ENCODE measurements at regions not wholly inside any gene's neighbourhood (a gene's known extent, or its start where the extent isn't known, plus 50 kb on each side); places are given as distances from the start of the nearest gene placed in this dataset.

DNA sequence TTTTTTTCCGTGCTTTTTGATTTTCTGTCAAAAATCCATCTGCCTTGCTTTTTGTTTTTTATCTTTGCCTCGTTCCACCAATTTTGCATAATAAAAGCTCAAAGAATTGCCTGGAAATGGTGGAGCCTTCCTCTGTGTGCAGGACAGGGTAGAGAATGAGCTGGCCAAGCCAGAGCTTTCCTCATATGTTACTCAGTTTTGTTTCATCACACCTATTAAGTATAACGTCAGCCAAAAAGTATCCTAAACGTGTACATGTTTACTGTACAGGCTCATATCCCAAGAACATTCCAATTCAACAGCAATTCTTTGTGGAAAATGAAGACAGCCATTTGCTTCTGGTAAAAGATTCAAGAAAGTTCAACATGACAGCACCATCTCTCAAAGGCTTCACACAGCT, 191.2 kb upstream of the LMNTD1 start:
- FAIRE-seq: peak; percentile 26
- DNase-seq (ENCODE audit: insufficient read length, low spot score): no peak

DNA sequence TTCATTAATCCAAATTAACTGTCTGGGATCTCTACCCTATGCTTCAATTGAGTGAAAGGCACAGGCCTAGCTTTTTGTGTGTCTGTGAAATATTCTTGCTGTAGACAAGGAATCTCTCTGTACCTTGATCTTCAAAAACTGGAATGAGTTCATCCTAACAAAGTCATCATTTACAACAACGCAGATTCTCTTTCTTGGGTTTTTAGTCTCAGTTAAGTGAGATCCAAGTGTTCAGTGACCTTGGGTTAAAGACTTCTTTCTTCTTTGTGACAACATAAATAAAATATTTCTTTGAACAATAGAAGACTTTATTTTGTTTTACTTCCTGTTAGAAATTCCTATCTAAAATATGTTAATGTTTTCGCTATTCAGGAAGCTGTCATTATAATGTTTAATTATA, 192.2 kb upstream of the LMNTD1 start:
- FAIRE-seq (no peak), DNase-seq (ENCODE audit: insufficient read length, low spot score) (no peak)

DNA sequence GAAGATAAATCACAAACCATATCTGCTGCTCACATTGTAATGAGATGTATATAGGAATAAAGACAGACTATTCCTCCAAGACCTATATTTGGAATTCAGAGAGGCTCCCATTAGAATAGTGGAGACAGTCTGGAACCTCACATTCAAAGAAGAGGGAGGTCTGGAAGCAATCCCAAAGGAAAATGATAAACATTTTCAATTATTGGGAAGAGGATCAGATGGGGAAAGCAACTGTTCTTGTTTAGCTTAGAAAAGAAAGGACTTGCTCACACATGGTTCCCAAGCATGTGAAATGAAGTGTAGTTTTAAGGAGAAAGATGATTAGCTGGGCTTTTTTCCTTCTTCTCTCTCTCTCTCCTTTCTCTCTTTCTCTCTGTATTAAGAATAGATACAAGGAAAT, 193.0 kb upstream of the LMNTD1 start:
- no peak for DNase-seq (ENCODE audit: insufficient read length, low spot score)
- no peak for FAIRE-seq

GRCh38 chr12:25752710-25753309, 199.7 kb upstream of the LMNTD1 start:
- no peak for DNase-seq (ENCODE audit: insufficient read length, low spot score)
- FAIRE-seq: no peak

GRCh38 chr12:25755136-25755970, 202.3 kb upstream of the LMNTD1 start:
- DNase-seq (ENCODE audit: insufficient read length, low spot score) (no peak), FAIRE-seq (no peak)

DNA sequence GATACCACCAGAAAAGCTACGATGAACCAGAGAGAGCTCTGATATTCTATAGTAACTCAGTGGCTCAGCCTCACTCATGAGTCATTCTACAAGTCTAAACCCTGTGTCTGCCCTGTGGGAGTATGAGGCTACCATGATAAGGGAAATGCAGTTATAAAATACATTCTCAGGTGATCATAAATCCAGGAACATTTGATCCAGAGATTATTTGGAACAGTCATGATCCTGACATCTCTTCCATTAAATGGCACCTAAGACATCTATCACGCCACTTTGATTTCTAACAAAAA, 202.6 kb upstream of the RASSF8 start:
- DNase-seq (ENCODE audit: insufficient read length, low spot score): no peak
- FAIRE-seq: no peak

GRCh38 chr12:25757037-25757665, 201.3 kb upstream of the RASSF8 start:
- DNase-seq (ENCODE audit: insufficient read length, low spot score) (no peak), FAIRE-seq (no peak)

- DNase-seq (ENCODE audit: insufficient read length, low spot score): no peak
- no peak for FAIRE-seq
These were observed 198.7 kb upstream of the RASSF8 start for GRCh38 chr12:25759752-25760151.

DNA sequence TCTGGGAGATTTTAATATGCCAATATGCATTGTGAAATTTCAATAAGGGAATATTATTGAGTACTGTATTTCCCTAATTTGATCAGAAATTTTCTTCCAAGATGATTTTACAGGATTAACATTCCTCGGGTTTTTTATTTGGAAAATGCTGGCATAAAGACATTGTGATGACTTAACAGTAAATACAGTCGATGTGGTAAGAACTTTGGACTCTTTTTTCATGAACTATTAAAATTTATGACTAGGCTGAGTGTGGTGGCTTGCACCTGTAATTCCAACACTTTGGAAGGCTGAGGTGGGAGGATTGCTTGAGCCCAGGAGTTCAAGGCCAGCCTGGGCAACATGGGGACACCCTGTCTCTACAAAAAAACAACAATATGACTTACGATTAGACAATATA, 197.1 kb upstream of the RASSF8 start:
- DNase-seq (ENCODE audit: insufficient read length, low spot score): no peak
- FAIRE-seq: no peak

DNA sequence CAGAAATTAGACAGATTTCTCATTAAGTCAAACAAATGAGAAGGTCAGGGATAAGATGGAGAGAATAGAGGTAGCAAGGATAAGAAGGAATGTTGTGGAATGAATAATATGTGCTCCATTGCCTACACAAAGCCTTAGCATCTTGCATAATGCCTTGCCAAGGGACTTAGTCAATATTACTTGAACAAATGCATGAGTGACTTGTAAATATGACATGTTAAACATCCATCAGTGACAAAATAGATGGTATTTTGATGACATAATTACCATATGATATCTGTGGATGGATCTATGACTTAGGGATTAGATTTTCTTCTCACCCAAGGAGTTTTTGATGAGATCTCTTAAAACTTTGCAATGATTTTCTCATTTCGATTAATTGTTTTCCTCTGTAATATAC, 194.1 kb upstream of the RASSF8 start:
- FAIRE-seq: no peak
- no peak for DNase-seq (ENCODE audit: insufficient read length, low spot score)

- no peak for DNase-seq (ENCODE audit: insufficient read length, low spot score)
- FAIRE-seq: no peak
These were observed 193.6 kb upstream of the RASSF8 start for GRCh38 chr12:25764892-25765291.

DNA sequence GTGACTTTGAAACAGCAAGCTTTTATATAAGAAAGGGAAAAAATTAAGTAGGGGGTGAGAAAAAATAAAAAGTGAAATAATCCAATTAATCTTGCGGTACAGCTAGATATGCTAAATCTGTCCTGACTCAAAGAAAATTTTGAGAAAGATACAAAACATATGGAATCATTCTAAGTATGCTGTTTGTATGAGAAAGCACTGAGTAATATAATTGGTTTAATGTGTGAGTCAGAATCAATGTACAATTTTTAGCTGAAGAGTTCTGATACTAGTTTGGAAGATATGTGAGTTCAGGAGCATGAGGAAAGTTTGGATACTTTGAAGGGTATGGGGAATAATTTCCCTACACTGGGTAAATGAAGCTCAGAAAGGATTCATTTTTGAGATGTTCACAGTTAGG, 190.9 kb upstream of the RASSF8 start:
- DNase-seq (ENCODE audit: insufficient read length, low spot score) (no peak), FAIRE-seq (no peak)

GRCh38 chr12:25768151-25768550, 190.3 kb upstream of the RASSF8 start:
- DNase-seq (ENCODE audit: insufficient read length, low spot score): no peak
- FAIRE-seq: no peak

GRCh38 chr12:25769082-25769945, 189.2 kb upstream of the RASSF8 start:
- FAIRE-seq: peak; percentile 46
- peak; percentile 54 for DNase-seq (ENCODE audit: insufficient read length, low spot score)

DNA sequence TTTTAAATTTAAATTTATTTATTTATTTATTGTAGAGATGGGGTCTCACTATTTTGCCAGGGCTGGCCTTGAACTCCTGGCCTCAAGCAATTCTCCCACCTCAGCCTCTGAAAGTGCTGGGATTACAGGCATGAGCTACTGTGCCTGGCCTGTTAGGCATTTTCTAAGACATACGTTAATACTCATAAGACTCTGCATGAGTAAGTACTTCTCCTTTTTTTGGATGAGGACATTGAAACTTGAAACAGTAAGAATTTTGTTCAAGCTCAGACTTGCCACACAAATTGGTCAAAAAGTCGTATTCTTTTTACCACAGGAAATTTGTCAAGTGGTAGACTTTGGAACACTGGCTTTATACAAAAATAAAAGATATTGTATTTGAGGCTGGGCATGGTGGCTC, 187.4 kb upstream of the RASSF8 start:
- FAIRE-seq (no peak), DNase-seq (ENCODE audit: insufficient read length, low spot score) (peak; percentile 19)

- FAIRE-seq: no peak
- no peak for DNase-seq (ENCODE audit: insufficient read length, low spot score)
These were observed 187.0 kb upstream of the RASSF8 start for GRCh38 chr12:25771476-25771875.

GRCh38 chr12:25775968-25776367, 182.5 kb upstream of the RASSF8 start:
- FAIRE-seq: no peak
- DNase-seq (ENCODE audit: insufficient read length, low spot score): peak; percentile 44

GRCh38 chr12:25780771-25781170, 177.7 kb upstream of the RASSF8 start:
- FAIRE-seq (peak; percentile 9), DNase-seq (ENCODE audit: insufficient read length, low spot score) (no peak)

DNA sequence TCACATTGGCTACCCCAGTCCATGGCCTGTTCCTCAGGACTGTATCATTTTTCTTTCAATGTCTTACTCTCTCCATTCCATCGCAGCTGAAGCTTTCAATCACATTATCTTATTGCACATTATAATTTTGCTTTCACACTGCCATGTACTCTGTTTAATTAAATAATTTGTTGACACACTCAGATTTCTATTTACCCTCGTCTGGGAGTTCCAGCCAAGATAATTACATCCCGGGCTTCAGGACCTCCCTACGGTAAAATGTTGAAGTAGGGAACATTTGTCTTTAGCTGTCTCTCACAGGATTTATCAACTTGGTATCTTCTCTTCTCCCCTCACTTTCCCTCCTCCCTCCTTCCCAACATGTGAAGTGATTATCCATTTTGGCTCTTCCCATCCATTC, 177.2 kb upstream of the RASSF8 start:
- FAIRE-seq: no peak
- no peak for DNase-seq (ENCODE audit: insufficient read length, low spot score)

DNA sequence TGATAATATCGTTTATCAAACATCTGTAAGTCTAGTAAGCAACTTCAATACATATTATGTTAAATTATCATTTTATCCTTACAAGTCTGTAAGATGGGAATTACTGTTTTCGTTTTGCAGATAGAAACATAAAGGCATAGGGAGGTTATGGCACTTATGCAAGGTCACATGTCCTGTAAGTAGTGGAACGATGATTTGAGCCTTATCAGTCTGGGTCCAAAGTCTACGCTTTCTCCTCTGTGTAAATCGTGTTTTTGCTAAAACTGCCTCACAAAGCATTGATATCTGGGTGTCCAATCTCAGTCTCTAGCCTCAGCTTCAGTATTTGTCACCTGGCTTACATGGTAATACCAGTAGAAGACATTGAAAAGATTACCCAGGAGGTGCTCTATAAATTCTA, 174.9 kb upstream of the RASSF8 start:
- no peak for FAIRE-seq
- DNase-seq (ENCODE audit: insufficient read length, low spot score): no peak

DNA sequence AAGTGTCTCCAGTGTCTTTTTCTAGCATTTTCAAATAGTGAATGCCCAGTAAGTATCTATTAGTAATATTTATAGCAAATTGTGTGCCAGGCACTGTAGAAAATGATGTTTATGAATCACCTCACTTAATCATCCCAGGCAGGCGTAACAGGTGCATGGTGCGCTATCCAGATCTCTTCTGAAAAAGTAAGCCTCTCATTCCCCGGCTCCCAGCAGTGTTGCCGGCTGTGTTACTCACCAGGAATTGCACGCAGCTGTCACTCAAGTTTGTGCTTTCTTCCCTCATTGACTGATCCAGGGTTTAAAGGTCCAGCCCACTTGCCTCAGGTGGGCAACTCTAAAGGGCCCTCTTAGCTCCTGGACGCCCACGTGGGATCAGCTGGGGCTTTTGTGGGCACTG, 173.8 kb upstream of the RASSF8 start:
- FAIRE-seq (no peak), DNase-seq (ENCODE audit: insufficient read length, low spot score) (no peak)

Data from HTR-8/SVneo (cell line).